Chondrocyte (in vitro differentiated cells): ENCODE measurements at regions not wholly inside any gene's neighbourhood (a gene's known extent, or its start where the extent isn't known, plus 50 kb on each side); places are given as distances from the start of the nearest gene placed in this dataset.

Experiments
- DNase-seq: peaks from one replicate; pipeline ENCODE4 v3.0.0; 2021; ENCODE audit warnings: mixed read lengths, low spot score
- H3K27ac Mint-ChIP-seq: one replicate; pipeline ENCODE4 v1.8.0; 2021; ENCODE audit warnings: mild to moderate bottlenecking, moderate library complexity, mixed read lengths; ENCODE audit not compliant: unreplicated experiment
- H3K27me3 Mint-ChIP-seq: 2 replicates; pipeline ENCODE4 v1.8.0; 2021; ENCODE audit warnings: low read depth, mixed read lengths
- H3K36me3 Mint-ChIP-seq: 2 replicates; pipeline ENCODE4 v1.8.0; 2021; ENCODE audit warnings: low read depth, mixed read lengths
- H3K4me1 Mint-ChIP-seq: 2 replicates; pipeline ENCODE4 v1.8.0; 2021; ENCODE audit warnings: low read depth, mild to moderate bottlenecking, mixed read lengths
- H3K4me3 Mint-ChIP-seq: one replicate; pipeline ENCODE4 v1.8.0; 2021; ENCODE audit warnings: mild to moderate bottlenecking, moderate library complexity, mixed read lengths; ENCODE audit not compliant: unreplicated experiment
- H3K9me3 Mint-ChIP-seq: 2 replicates; pipeline ENCODE4 v1.8.0; 2021; ENCODE audit warnings: low read depth, mixed read lengths
- CTCF ChIP-seq: fragments of 200-600 bp; sonication (generic); IDR thresholded peaks from 2 replicates; pipeline ENCODE4 v1.5.0; 2021; ENCODE audit warnings: antibody characterized with exemption, mild to moderate bottlenecking, moderate library complexity

- Mint-ChIP-seq H3K4me1 (peaks cover 27% of the 10 kb centered on the region), H3K27ac (peak overlapping the region; percentile 17), H3K36me3 (peaks cover 8% of the 10 kb centered on the region), H3K4me3 (no peak overlapping the region), H3K27me3 (no peaks in the 10 kb centered on the region), H3K9me3 (peaks cover 10% of the 10 kb centered on the region)
- TF ChIP-seq CTCF = no peak
- DNase-seq = no peak
These were observed 65.7 kb upstream of the SDK1 start for GRCh38 chr7:3235322-3235721.

- Mint-ChIP-seq H3K4me3 (no peak overlapping the region), H3K27me3 (no peaks in the 10 kb centered on the region), H3K36me3 (peaks cover 8% of the 10 kb centered on the region), H3K9me3 (peaks cover 10% of the 10 kb centered on the region), H3K4me1 (peaks cover 24% of the 10 kb centered on the region), H3K27ac (no peak overlapping the region)
- TF ChIP-seq CTCF = no peak
- no peak for DNase-seq
These were observed 64.8 kb upstream of the SDK1 start for GRCh38 chr7:3236268-3236667.

GRCh38 chr7:3238525-3239210 lies 62.4 kb upstream of the SDK1 start:
- peaks cover 8% of the 10 kb centered on the region for H3K36me3 Mint-ChIP-seq
- H3K4me3 Mint-ChIP-seq = no peak overlapping the region
- H3K9me3 Mint-ChIP-seq = peaks cover 10% of the 10 kb centered on the region
- no peak for DNase-seq
- H3K27me3 Mint-ChIP-seq = no peaks in the 10 kb centered on the region
- no peak for TF ChIP-seq CTCF
- H3K4me1 Mint-ChIP-seq = peaks cover 9% of the 10 kb centered on the region
- no peak overlapping the region for H3K27ac Mint-ChIP-seq

GRCh38 chr7:3239291-3239691 lies 61.8 kb upstream of the SDK1 start:
- Mint-ChIP-seq H3K4me3 (no peak overlapping the region), H3K36me3 (peaks cover 8% of the 10 kb centered on the region), H3K4me1 (peaks cover 13% of the 10 kb centered on the region), H3K9me3 (peaks cover 10% of the 10 kb centered on the region), H3K27ac (no peak overlapping the region), H3K27me3 (no peaks in the 10 kb centered on the region)
- no peak for TF ChIP-seq CTCF
- DNase-seq = no peak

GRCh38 chr7:3240826-3241430 lies 60.1 kb upstream of the SDK1 start:
- H3K4me1 Mint-ChIP-seq = peaks cover 24% of the 10 kb centered on the region

More at GRCh38 chr7:3240826-3241430, 60.1 kb upstream of the SDK1 start:
- Mint-ChIP-seq H3K4me3 (no peak overlapping the region), H3K27me3 (no peaks in the 10 kb centered on the region), H3K27ac (no peak overlapping the region), H3K36me3 (no peaks in the 10 kb centered on the region), H3K9me3 (no peaks in the 10 kb centered on the region)
- no peak for TF ChIP-seq CTCF
- DNase-seq = no peak
